Activated CD4-positive, alpha-beta T cell treated with anti-CD3 and anti-CD28 coated beads, Interleukin-2, amount 10 ng/mL, durations not matched to agents 24 days and 14 days (primary cell): ENCODE measurements at regions not wholly inside any gene's neighbourhood (a gene's known extent, or its start where the extent isn't known, plus 50 kb on each side); places are given as distances from the start of the nearest gene placed in this dataset.

Source experiments
- DNase-seq: peaks from one replicate; pipeline ENCODE4 v3.0.0; 2022
- H3K27ac Mint-ChIP-seq: one replicate; pipeline ENCODE4 v1.8.0; 2022; ENCODE audit warnings: mild to moderate bottlenecking, mixed read lengths
- H3K27me3 Mint-ChIP-seq: one replicate; pipeline ENCODE4 v1.8.0; 2022; ENCODE audit warnings: mixed read lengths
- H3K36me3 Mint-ChIP-seq: one replicate; pipeline ENCODE4 v1.8.0; 2022; ENCODE audit warnings: low read depth, mild to moderate bottlenecking, mixed read lengths
- H3K4me1 Mint-ChIP-seq: one replicate; pipeline ENCODE4 v1.8.0; 2021; ENCODE audit warnings: mixed read lengths
- H3K4me3 Mint-ChIP-seq: one replicate; pipeline ENCODE4 v1.8.0; 2022; ENCODE audit warnings: mild to moderate bottlenecking, moderate library complexity, mixed read lengths
- H3K9me3 Mint-ChIP-seq: one replicate; pipeline ENCODE4 v1.8.0; 2021; ENCODE audit warnings: mixed read lengths
- intact Hi-C: fragments of 100-400 bp; cut with micrococcal nuclease; formaldehyde crosslinking; loops from one replicate; pipeline ENCODE4 v1.15.1; 2023

DNA sequence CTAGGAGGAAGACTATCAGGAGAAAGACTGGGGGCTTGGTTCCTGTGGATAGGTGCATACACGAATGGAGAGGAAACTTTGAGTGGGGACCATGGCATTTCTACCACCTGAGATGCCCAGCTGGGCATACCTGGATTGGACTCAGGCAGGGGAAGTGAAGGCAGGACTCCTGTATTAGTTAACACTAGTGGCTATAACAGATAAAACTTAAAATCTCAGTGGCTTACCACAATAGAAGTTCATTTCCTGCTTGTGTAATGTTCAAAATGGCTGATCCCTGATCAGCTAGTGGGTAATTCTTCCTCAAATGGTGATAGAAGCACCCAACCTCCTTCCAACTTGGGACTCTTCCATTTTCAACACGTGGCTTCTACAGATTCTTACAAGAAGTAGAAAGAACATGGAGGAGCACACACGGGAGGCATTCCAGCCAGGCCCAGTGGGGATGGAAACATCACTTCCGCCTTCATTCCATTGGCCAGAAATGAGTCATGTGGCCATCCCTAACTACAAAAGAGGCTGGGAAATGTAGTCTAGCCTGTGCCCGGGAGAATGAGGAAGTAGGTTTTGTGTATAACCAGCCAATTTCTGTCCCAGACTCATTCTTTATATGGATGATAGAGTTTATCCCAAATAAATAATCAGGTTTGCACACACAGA lies 112.1 kb downstream of the UTP18 start:
- intact Hi-C loops: loop anchor here (5.0 kb wide), 2 partner anchors 270 to 735 kb away; no protein-coding TSS in a partner anchor
- Mint-ChIP-seq H3K9me3 (no peaks in the 10 kb centered on the region), H3K27me3 (peaks cover under 1% of the 10 kb centered on the region), H3K4me3 (no peak overlapping the region), H3K36me3 (peaks cover 1% of the 10 kb centered on the region), H3K27ac (no peak overlapping the region), H3K4me1 (peaks cover 8% of the 10 kb centered on the region)
- DNase-seq: no peak

DNA sequence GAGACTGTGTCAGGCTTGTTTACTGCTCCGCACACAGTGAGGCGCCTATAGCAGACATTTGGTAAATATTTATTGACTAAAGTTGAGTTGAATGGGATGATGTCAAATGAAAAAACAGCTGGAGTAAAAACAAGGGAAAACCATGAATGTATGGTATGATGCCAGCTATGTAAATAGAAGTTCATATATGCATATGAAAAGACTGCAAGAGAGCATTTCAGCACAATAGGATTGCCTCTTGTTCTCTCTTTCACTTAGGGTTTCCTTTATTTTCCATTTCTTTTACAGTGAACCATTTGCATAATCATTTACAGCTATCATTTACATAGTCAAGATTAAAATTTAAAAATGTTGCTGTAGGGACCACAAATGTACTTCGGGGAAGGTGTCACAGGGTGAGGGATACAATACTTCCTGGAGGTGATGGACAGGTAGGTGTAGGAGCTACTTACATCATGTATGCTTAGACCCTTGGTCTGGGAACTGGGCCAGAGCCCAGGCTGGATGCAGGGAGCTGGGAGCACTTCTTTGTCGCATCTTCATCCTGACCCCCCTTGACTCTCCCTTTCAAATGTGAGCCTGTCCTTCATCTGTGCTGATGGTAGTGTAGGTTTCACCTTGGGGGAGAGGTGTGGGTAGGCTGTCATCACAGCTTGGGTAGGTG lies 113.3 kb downstream of the UTP18 start:
- intact Hi-C loops: loop anchor here (5.0 kb wide), 2 partner anchors 269 to 734 kb away; no protein-coding TSS in a partner anchor
- no peak overlapping the region for H3K4me3 Mint-ChIP-seq
- H3K27ac Mint-ChIP-seq: no peak overlapping the region
- H3K4me1 Mint-ChIP-seq: peaks cover 8% of the 10 kb centered on the region
- H3K36me3 Mint-ChIP-seq: peaks cover 1% of the 10 kb centered on the region
- H3K27me3 Mint-ChIP-seq: peaks cover 5% of the 10 kb centered on the region
- no peak for DNase-seq
- H3K9me3 Mint-ChIP-seq: no peaks in the 10 kb centered on the region

- intact Hi-C loops: loop anchor here (5.0 kb wide), 2 partner anchors 268 to 733 kb away; no protein-coding TSS in a partner anchor
- no peak for DNase-seq
- Mint-ChIP-seq H3K4me1 (peaks cover 8% of the 10 kb centered on the region), H3K4me3 (no peak overlapping the region), H3K27ac (no peak overlapping the region), H3K36me3 (peaks cover 1% of the 10 kb centered on the region), H3K9me3 (no peaks in the 10 kb centered on the region), H3K27me3 (peaks cover 5% of the 10 kb centered on the region)
Observed at GRCh38 chr17:51374209-51374608, 113.9 kb downstream of the UTP18 start.

- no peaks in the 10 kb centered on the region for H3K9me3 Mint-ChIP-seq
- no peak overlapping the region for H3K27ac Mint-ChIP-seq
- peaks cover 7% of the 10 kb centered on the region for H3K27me3 Mint-ChIP-seq
- H3K4me1 Mint-ChIP-seq: peaks cover 8% of the 10 kb centered on the region
- no peak for DNase-seq
- H3K36me3 Mint-ChIP-seq: peaks cover 1% of the 10 kb centered on the region
- H3K4me3 Mint-ChIP-seq: no peak overlapping the region
- intact Hi-C loops: no loop called here
Observed at GRCh38 chr17:51375771-51376170, 115.4 kb downstream of the UTP18 start.

GRCh38 chr17:51376739-51377138 lies 116.4 kb downstream of the UTP18 start:
- no peak overlapping the region for H3K27ac Mint-ChIP-seq
- no peaks in the 10 kb centered on the region for H3K9me3 Mint-ChIP-seq
- peaks cover 6% of the 10 kb centered on the region for H3K4me1 Mint-ChIP-seq
- peaks cover under 1% of the 10 kb centered on the region for H3K36me3 Mint-ChIP-seq
- DNase-seq: no peak
- intact Hi-C loops: no loop called here
- H3K4me3 Mint-ChIP-seq: no peak overlapping the region
- peaks cover 7% of the 10 kb centered on the region for H3K27me3 Mint-ChIP-seq

DNA sequence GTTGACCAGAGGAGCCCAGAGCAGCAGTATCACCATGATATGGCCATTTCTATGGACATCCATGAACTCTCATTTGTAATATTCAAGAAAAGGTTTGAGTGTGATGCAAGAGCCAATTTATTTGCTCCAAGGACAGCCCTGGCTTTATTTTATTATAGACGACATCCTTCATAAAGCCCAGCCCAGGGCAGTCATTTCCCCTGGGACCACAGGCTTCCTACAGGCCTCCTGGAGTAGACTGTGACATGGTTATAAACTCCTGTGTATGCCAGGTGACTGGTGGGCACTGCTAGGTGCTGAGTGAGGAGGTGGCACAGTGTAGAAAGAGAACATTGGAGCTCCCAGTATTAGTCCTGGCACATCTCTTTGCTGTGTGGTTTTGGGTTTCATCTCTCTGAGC lies 120.9 kb downstream of the UTP18 start:
- no peaks in the 10 kb centered on the region for H3K36me3 Mint-ChIP-seq
- no peaks in the 10 kb centered on the region for H3K9me3 Mint-ChIP-seq
- no peak overlapping the region for H3K4me3 Mint-ChIP-seq
- intact Hi-C loops: no loop called here
- H3K27me3 Mint-ChIP-seq: peaks cover 7% of the 10 kb centered on the region
- no peak for DNase-seq
- no peaks in the 10 kb centered on the region for H3K4me1 Mint-ChIP-seq
- H3K27ac Mint-ChIP-seq: no peak overlapping the region

DNA sequence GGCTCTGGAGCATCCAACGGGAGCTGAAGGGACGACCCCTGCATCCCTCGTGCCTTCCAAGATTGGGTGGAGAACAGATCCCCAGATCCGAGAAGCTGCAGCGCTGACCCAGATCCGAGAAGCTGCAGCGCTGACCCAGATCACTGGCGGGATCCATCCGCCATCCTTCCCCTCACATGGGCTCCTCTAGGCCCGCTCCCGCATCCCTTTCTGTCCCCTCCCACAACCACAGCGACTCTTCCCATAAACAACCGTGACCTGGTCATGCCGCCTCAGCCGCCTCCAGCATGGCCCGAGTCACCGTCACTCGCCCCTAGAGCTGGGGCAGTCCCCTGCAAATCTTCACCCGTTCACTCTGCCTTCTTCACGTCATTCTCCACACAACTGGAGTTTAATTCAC lies 124.9 kb downstream of the UTP18 start:
- DNase-seq: no peak
- H3K27ac Mint-ChIP-seq: no peak overlapping the region
- no peaks in the 10 kb centered on the region for H3K36me3 Mint-ChIP-seq
- no peaks in the 10 kb centered on the region for H3K4me1 Mint-ChIP-seq
- H3K4me3 Mint-ChIP-seq: no peak overlapping the region
- H3K27me3 Mint-ChIP-seq: peaks cover 5% of the 10 kb centered on the region
- H3K9me3 Mint-ChIP-seq: no peaks in the 10 kb centered on the region
- intact Hi-C loops: no loop called here

- DNase-seq: no peak
- Mint-ChIP-seq H3K4me1 (no peaks in the 10 kb centered on the region), H3K27me3 (peaks cover 8% of the 10 kb centered on the region), H3K36me3 (no peaks in the 10 kb centered on the region), H3K4me3 (no peak overlapping the region), H3K9me3 (no peaks in the 10 kb centered on the region), H3K27ac (no peak overlapping the region)
- intact Hi-C loops: no loop called here
Observed at GRCh38 chr17:51387582-51387981, 127.2 kb downstream of the UTP18 start.

DNA sequence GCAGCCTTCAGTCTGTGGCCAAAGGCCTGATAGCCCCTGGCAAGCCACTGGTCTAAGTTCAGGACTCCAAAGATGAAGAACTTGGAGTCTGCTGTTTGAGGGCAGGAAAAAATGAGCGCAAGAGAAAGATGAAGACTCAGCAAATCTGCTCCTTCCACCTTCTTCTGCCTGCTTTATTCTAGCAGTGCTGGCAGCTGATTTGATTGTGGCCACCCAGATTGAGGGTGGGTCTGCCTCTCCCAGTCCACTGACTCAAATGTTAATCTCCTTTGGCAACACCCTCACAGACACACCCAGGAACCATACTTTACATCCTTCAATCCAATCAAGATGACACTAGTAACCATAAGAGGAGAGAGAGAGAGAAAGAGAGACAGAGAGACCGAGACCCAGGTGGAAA lies 127.6 kb downstream of the UTP18 start:
- Mint-ChIP-seq H3K27ac (no peak overlapping the region), H3K9me3 (no peaks in the 10 kb centered on the region), H3K36me3 (no peaks in the 10 kb centered on the region), H3K4me1 (no peaks in the 10 kb centered on the region), H3K4me3 (no peak overlapping the region), H3K27me3 (peaks cover 8% of the 10 kb centered on the region)
- intact Hi-C loops: no loop called here
- no peak for DNase-seq

DNA sequence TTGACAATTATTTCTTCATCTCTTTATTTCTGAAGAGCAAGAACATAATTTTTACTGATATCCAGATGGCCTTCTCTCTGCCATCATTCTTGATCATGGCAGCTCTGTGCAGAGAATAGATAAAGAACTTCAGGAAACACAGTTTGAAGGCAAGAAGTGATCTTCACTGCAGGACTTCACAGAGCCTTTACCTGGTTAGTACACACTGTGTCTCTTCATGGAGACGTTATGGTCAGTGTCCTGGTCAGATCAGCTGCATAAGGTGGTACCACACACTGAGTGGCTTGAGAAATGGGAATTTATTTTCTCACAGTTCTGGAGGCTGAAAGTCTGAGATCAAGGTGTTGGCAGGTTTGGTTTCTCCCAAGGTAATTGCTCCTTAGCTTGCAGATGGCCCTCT lies 129.5 kb downstream of the UTP18 start:
- intact Hi-C loops: no loop called here
- peaks cover 11% of the 10 kb centered on the region for H3K27me3 Mint-ChIP-seq
- H3K4me1 Mint-ChIP-seq: no peaks in the 10 kb centered on the region
- H3K9me3 Mint-ChIP-seq: no peaks in the 10 kb centered on the region
- no peak overlapping the region for H3K4me3 Mint-ChIP-seq
- no peak overlapping the region for H3K27ac Mint-ChIP-seq
- no peaks in the 10 kb centered on the region for H3K36me3 Mint-ChIP-seq
- DNase-seq: no peak

DNA sequence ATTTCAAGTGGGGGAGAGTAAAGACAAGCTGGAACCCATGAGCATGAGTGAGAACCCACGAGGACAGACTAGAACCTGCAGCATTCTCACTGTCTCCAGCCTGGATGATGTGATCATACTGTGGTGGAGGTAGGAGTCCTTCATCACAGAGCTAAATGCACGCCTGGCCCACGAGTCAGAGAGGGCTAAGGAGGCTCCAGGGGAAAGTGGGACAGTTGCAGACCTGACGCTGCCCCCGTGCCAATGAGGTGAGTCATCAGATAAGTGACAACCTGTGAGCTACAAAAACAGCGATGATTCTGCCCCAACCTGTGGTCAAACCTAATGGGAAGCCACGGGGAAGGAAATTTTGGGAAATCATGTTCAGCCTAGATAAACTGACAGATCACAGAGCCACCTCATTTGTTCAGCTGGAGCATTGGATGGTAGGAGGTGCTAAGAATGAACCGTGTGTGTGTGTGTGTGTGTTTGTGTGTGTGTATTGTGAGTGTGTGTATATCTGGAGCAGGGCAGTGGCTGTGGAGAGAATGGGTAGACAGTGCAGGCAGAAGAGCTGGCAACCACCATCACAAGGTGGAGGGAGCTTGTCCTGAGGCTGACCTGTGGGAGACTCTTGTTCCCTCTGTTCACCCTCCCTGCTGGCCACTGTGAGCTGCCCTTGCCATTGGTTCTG lies 131.8 kb downstream of the UTP18 start:
- peaks cover 11% of the 10 kb centered on the region for H3K27me3 Mint-ChIP-seq
- H3K27ac Mint-ChIP-seq: no peak overlapping the region
- H3K4me1 Mint-ChIP-seq: no peaks in the 10 kb centered on the region
- DNase-seq: no peak
- no peaks in the 10 kb centered on the region for H3K36me3 Mint-ChIP-seq
- H3K9me3 Mint-ChIP-seq: no peaks in the 10 kb centered on the region
- intact Hi-C loops: no loop called here
- H3K4me3 Mint-ChIP-seq: no peak overlapping the region

DNA sequence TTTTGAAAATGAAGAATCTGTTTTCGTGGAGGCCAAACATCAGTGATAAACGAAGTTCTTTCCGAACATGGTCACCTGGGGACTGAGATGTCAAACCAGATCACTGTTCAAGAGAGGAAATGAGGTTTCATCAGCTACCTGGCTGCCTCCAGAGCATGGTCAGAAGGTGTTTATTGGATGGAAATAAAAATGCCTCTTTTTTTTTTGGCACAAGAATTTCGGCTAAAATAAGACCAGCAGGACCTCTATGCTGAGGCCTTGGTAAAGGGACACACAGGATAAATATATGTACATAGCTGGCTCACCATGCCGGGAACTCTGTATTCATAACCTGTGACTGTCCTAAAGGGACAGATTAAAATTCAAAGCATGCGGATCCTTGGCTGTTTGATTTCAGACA lies 135.3 kb downstream of the UTP18 start:
- Mint-ChIP-seq H3K4me3 (no peak overlapping the region), H3K4me1 (no peaks in the 10 kb centered on the region), H3K9me3 (no peaks in the 10 kb centered on the region), H3K27ac (no peak overlapping the region), H3K36me3 (no peaks in the 10 kb centered on the region), H3K27me3 (peaks cover 5% of the 10 kb centered on the region)
- intact Hi-C loops: no loop called here
- no peak for DNase-seq

DNA sequence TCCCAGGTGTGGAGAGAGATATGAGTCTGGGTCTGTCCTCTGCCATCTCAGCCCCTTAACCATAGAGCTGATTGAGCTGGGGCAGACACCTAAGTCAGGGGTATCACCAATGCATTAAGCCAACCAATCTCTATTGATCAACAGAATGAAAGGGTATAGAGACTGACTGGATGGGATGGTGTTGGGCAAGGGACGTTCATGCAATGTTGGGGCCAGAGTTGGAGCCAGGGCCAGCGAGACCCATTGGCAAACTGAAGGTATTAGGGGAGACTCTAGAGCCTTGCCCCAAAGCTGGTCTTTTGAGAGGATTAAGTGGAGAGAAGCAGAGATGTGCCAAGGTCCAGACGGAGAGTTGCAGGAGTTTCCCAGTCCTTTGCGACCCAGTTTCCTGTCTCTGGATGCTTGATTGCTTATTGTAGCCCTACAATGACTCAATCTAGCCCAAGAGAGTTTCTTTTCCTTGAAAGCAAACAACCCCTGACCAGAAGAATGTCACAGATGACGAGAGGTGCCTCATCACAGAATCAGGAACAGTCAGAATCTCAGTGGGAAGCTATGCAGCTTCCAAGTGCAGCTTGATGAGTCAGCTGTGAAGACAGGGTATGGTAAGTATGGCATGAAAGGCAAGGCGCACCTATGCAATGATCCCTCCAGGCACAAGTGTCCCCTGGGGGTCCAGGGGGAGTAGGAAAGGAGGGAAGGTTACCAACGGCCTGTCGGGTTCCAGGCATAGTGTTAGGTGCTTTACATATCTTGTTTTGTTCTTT lies 137.2 kb downstream of the UTP18 start:
- no peaks in the 10 kb centered on the region for H3K9me3 Mint-ChIP-seq
- no peak overlapping the region for H3K27ac Mint-ChIP-seq
- intact Hi-C loops: no loop called here
- H3K27me3 Mint-ChIP-seq: peaks cover 2% of the 10 kb centered on the region
- no peaks in the 10 kb centered on the region for H3K36me3 Mint-ChIP-seq
- no peak for DNase-seq
- H3K4me3 Mint-ChIP-seq: no peak overlapping the region
- no peaks in the 10 kb centered on the region for H3K4me1 Mint-ChIP-seq

DNA sequence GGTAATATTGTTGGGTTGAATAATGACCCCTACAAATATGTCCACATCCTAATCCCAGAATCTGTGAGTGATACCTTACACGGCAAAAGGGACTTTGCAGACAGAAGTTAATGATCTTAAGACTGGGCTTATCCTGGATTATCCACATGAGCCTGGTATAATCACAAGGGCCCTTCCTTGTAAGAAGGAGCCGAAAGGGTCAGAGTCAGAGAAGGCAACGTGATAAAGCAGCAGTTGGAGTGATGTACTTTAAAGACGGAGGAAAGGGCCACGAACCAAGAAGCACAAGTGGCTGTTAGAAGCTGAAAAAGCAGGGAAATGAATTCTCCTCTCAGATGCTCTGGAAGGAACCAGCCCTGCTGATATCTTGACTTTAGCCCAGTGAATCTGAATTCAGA lies 137.8 kb downstream of the UTP18 start:
- Mint-ChIP-seq H3K27me3 (peaks cover 2% of the 10 kb centered on the region), H3K27ac (no peak overlapping the region), H3K4me1 (no peaks in the 10 kb centered on the region), H3K9me3 (no peaks in the 10 kb centered on the region), H3K36me3 (no peaks in the 10 kb centered on the region), H3K4me3 (no peak overlapping the region)
- intact Hi-C loops: no loop called here
- DNase-seq: no peak
